ENCODE measurements at regions not wholly inside any gene's neighbourhood (a gene's known extent, or its start where the extent isn't known, plus 50 kb on each side); places are given as distances from the start of the nearest gene placed in this dataset.

DNA sequence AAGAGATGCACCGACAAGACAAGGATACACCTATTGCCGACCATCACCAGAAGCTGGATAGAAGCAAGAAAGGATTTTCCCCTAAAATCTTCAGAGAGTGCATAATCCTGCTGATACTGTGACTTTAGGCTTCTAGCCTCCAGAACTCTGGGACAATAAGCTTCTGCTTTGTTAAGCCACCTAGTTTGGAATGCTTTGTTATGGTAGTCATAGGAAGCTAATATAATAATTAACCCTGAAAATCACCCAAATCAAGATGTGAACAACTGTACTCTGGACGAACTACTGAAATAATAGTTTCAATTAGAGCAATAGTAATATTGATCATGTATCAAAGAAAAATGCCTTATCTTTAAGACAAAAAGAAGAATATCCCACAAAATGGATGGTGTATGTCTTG, 524.6 kb downstream of the EFNB2 start (continued):
- TF ChIP-seq EGR1 (IDR thresholded peaks at IDR 0.05; ENCODE audit: low read depth) (no peak), TCF7L2 (IDR thresholded peaks at IDR 0.05; ENCODE audit: borderline replicate concordance, extremely low read depth, insufficient read depth, insufficient read length) (no peak)

DNA sequence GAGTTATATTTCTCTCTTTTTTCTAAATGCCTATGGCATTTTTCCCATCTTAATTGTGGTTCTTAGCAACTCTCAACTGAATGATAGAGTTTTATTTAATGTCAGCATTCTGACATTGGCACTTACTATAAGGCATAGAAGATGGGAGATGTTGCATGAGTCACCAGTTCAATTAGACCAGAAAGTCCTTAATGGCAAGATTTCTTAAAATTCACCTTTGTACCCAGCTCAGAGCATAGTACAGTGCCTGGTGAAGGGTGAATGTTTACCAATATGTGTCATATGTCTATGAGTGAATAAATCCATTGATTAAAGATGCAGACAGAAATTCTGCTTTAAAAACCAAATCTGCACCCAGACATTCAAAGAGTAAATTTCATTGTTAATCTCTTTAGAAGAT, 526.9 kb downstream of the EFNB2 start:
- DNase-seq (ENCODE audit: low read depth, low spot score): no peak
- no peak overlapping the region for H3K4me3 ChIP-seq (replicated peaks in 1 of 2; ENCODE audit: low read depth in 1 of 2, low read length in 2 of 2)
- POLR2A ChIA-PET: no interaction called here

More for the DNA sequence above, 526.9 kb downstream of the EFNB2 start:
- no peaks in the 10 kb centered on the region for H3K27me3 ChIP-seq (ENCODE audit: insufficient read depth, low read length)
- TF ChIP-seq CEBPB (IDR thresholded peaks at IDR 0.05; ENCODE audit: low read depth) (no peak), SRF (IDR thresholded peaks at IDR 0.05; ENCODE audit: low read depth) (no peak), YY1 (IDR thresholded peaks at IDR 0.05; ENCODE audit: extremely low read depth, insufficient replicate concordance, low read depth, low read length) (no peak), EZH2 (IDR thresholded peaks at IDR 0.05) (no peak), JUND (IDR thresholded peaks at IDR 0.05) (no peak), EGR1 (IDR thresholded peaks at IDR 0.05; ENCODE audit: low read depth) (no peak), ZFX (IDR thresholded peaks at IDR 0.05) (no peak), CBX3 (IDR thresholded peaks at IDR 0.05; ENCODE audit: low read depth) (no peak), SIN3A (IDR thresholded peaks at IDR 0.05; ENCODE audit: low read depth) (no peak), RAD21 (IDR thresholded peaks at IDR 0.05; ENCODE audit: low read depth) (no peak), ELF1 (IDR thresholded peaks at IDR 0.05; ENCODE audit: borderline replicate concordance, low read depth) (no peak), POLR2A (IDR thresholded peaks at IDR 0.05; ENCODE audit: borderline replicate concordance, extremely low read depth, insufficient read depth, insufficient read length) (no peak), POLR2AphosphoS5 (IDR thresholded peaks at IDR 0.05; ENCODE audit: low read depth, low read length) (no peak), SP1 (IDR thresholded peaks at IDR 0.05; ENCODE audit: low read depth) (no peak), ZNF274 (IDR thresholded peaks at IDR 0.05; ENCODE audit: low read depth, low read length) (no peak)
- TF ChIP-seq, protein P1, sequence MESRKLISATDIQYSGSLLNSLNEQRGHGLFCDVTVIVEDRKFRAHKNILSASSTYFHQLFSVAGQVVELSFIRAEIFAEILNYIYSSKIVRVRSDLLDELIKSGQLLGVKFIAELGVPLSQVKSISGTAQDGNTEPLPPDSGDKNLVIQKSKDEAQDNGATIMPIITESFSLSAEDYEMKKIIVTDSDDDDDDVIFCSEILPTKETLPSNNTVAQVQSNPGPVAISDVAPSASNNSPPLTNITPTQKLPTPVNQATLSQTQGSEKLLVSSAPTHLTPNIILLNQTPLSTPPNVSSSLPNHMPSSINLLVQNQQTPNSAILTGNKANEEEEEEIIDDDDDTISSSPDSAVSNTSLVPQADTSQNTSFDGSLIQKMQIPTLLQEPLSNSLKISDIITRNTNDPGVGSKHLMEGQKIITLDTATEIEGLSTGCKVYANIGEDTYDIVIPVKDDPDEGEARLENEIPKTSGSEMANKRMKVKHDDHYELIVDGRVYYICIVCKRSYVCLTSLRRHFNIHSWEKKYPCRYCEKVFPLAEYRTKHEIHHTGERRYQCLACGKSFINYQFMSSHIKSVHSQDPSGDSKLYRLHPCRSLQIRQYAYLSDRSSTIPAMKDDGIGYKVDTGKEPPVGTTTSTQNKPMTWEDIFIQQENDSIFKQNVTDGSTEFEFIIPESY (IDR thresholded peaks at IDR 0.05; ENCODE audit: extremely low read depth, insufficient replicate concordance, low read length): no peak
- TF ChIP-seq, protein P2, sequence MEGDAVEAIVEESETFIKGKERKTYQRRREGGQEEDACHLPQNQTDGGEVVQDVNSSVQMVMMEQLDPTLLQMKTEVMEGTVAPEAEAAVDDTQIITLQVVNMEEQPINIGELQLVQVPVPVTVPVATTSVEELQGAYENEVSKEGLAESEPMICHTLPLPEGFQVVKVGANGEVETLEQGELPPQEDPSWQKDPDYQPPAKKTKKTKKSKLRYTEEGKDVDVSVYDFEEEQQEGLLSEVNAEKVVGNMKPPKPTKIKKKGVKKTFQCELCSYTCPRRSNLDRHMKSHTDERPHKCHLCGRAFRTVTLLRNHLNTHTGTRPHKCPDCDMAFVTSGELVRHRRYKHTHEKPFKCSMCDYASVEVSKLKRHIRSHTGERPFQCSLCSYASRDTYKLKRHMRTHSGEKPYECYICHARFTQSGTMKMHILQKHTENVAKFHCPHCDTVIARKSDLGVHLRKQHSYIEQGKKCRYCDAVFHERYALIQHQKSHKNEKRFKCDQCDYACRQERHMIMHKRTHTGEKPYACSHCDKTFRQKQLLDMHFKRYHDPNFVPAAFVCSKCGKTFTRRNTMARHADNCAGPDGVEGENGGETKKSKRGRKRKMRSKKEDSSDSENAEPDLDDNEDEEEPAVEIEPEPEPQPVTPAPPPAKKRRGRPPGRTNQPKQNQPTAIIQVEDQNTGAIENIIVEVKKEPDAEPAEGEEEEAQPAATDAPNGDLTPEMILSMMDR (IDR thresholded peaks at IDR 0.05 in 2 of 3, conservative IDR thresholded peaks at IDR 0.05 in 1 of 3; ENCODE audit: borderline replicate concordance in 1 of 3, insufficient read depth in 1 of 3, low read depth in 2 of 3, low read length in 2 of 3): no peak
- TF ChIP-seq, protein P3, sequence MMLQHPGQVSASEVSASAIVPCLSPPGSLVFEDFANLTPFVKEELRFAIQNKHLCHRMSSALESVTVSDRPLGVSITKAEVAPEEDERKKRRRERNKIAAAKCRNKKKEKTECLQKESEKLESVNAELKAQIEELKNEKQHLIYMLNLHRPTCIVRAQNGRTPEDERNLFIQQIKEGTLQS (IDR thresholded peaks at IDR 0.05): no peak
- TF ChIP-seq, protein P4, sequence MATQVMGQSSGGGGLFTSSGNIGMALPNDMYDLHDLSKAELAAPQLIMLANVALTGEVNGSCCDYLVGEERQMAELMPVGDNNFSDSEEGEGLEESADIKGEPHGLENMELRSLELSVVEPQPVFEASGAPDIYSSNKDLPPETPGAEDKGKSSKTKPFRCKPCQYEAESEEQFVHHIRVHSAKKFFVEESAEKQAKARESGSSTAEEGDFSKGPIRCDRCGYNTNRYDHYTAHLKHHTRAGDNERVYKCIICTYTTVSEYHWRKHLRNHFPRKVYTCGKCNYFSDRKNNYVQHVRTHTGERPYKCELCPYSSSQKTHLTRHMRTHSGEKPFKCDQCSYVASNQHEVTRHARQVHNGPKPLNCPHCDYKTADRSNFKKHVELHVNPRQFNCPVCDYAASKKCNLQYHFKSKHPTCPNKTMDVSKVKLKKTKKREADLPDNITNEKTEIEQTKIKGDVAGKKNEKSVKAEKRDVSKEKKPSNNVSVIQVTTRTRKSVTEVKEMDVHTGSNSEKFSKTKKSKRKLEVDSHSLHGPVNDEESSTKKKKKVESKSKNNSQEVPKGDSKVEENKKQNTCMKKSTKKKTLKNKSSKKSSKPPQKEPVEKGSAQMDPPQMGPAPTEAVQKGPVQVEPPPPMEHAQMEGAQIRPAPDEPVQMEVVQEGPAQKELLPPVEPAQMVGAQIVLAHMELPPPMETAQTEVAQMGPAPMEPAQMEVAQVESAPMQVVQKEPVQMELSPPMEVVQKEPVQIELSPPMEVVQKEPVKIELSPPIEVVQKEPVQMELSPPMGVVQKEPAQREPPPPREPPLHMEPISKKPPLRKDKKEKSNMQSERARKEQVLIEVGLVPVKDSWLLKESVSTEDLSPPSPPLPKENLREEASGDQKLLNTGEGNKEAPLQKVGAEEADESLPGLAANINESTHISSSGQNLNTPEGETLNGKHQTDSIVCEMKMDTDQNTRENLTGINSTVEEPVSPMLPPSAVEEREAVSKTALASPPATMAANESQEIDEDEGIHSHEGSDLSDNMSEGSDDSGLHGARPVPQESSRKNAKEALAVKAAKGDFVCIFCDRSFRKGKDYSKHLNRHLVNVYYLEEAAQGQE (IDR thresholded peaks at IDR 0.05; ENCODE audit: low read depth): no peak
- RAD21 ChIA-PET (ENCODE audit: low non-redundant PET in 1 of 2, low total read pairs in 2 of 2, uncharacterized antibody in 2 of 2, unreplicated experiment in 2 of 2): no interaction called here
- no peak overlapping the region for H2AFZ ChIP-seq (ENCODE audit: low read depth, low read length, poor library complexity, severe bottlenecking)
- BruUV-seq (replicated peaks): no TSS peak
- H3K79me2 ChIP-seq (ENCODE audit: insufficient read depth, low read length): no peaks in the 10 kb centered on the region
- H3K27ac ChIP-seq (ENCODE audit: low read depth, low read length): no peak overlapping the region
- no peaks in the 10 kb centered on the region for H3K4me1 ChIP-seq (ENCODE audit: control insufficient read depth in 1 of 2, insufficient read depth in 2 of 2, low read length in 2 of 2)
- no peaks in the 10 kb centered on the region for H4K20me1 ChIP-seq (ENCODE audit: insufficient read depth)
- H3K36me3 ChIP-seq (ENCODE audit: control insufficient read depth in 1 of 2, insufficient read depth in 2 of 2, low read length in 2 of 2): no peaks in the 10 kb centered on the region
- intact Hi-C loops (cut with micrococcal nuclease): no loop called here
- H3K9me2 ChIP-seq (ENCODE audit: insufficient read depth): no peaks in the 10 kb centered on the region
- no peak overlapping the region for H3K4me2 ChIP-seq (ENCODE audit: low read length)
- H3K9me3 ChIP-seq (ENCODE audit: control insufficient read depth in 1 of 2, insufficient read depth in 1 of 2, low read depth in 1 of 2, low read length in 2 of 2): no peaks in the 10 kb centered on the region
- ATAC-seq: no peak
- CTCF ChIA-PET: no interaction called here
- no peak overlapping the region for H3K9ac ChIP-seq (ENCODE audit: low read length)

Measured in HCT116 (cell line).